Prostate gland (tissue), 2 donors: ENCODE measurements at regions not wholly inside any gene's neighbourhood (a gene's known extent, or its start where the extent isn't known, plus 50 kb on each side); places are given as distances from the start of the nearest gene placed in this dataset.

Experiments used
- CTCF ChIP-seq, 4 experiments: fragments of 200-600 bp in 2 of 4; fragments of 450-650 bp in 2 of 4; sonication (generic) in 2 of 4; IDR thresholded peaks; 1 replicate in 3 of 4; 2 replicates in 1 of 4; pipeline ENCODE4 v1.5.1; 2016 to 2019; ENCODE audit warnings: antibody characterized with exemption in 4 of 4, mild to moderate bottlenecking in 2 of 4, moderate library complexity in 2 of 4
- POLR2A ChIP-seq: fragments of 450-650 bp; IDR thresholded peaks from one replicate; pipeline ENCODE4 v1.6.1; 2016; ENCODE audit warnings: antibody characterized with exemption, mild to moderate bottlenecking

GRCh38 chr2:125095826-125096225 lies 1070.7 kb downstream of the CNTNAP5 start:
- TF ChIP-seq CTCF (IDR thresholded peaks at IDR 0.05) (no peak), POLR2A (no peak)
